Tibial nerve (tissue), 4 donors: ENCODE measurements at regions not wholly inside any gene's neighbourhood (a gene's known extent, or its start where the extent isn't known, plus 50 kb on each side); places are given as distances from the start of the nearest gene placed in this dataset.
"Not testable (repeated sequence)": the region's sequence is repeated elsewhere in the genome, so short reads cannot be mapped to it uniquely, and the experiment has no call there.

ENCODE experiments used
- EP300 ChIP-seq, 2 donors: sonication (generic); formaldehyde crosslinking; IDR thresholded peaks; one replicate each; pipeline ENCODE4 v1.6.1; 2017; ENCODE audit warnings: antibody characterized with exemption in 2 of 2, mild to moderate bottlenecking in 1 of 2
- POLR2A ChIP-seq, 2 donors: fragments of 450-650 bp; IDR thresholded peaks; one replicate each; pipeline ENCODE4 v1.6.1; 2017; ENCODE audit warnings: antibody characterized with exemption in 2 of 2, mild to moderate bottlenecking in 2 of 2, moderate library complexity in 2 of 2
- TF ChIP-seq, protein P1 (sequence below), 5 experiments: fragments of 200-600 bp in 3 of 5; fragments of 450-650 bp in 2 of 5; sonication (generic) in 3 of 5; IDR thresholded peaks; one replicate each; pipeline ENCODE4 v1.5.1; 2016 to 2019; ENCODE audit warnings: antibody characterized with exemption in 5 of 5, mild to moderate bottlenecking in 3 of 5, moderate library complexity in 2 of 5

DNA sequence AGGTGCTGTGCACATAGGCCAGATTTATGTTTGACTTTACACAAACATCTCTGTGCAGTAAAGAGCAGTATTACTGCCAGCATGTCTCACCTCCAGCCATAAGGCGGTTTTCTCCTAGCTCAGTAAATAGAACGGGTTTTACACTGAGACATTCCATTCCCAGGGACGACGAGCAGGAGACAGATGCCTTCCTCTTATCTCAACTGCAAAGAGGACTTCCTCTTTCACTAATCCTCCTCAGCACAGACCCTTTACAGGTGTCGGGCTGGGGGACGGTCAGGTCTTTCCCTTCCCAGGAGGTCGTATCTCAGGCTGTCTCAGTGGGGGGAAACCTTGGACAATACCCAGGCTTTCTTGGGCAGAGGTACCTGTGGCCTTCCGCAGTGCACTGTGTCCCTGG is 309.8 kb downstream of the MAGEB5 start:
- TF ChIP-seq, protein P1, sequence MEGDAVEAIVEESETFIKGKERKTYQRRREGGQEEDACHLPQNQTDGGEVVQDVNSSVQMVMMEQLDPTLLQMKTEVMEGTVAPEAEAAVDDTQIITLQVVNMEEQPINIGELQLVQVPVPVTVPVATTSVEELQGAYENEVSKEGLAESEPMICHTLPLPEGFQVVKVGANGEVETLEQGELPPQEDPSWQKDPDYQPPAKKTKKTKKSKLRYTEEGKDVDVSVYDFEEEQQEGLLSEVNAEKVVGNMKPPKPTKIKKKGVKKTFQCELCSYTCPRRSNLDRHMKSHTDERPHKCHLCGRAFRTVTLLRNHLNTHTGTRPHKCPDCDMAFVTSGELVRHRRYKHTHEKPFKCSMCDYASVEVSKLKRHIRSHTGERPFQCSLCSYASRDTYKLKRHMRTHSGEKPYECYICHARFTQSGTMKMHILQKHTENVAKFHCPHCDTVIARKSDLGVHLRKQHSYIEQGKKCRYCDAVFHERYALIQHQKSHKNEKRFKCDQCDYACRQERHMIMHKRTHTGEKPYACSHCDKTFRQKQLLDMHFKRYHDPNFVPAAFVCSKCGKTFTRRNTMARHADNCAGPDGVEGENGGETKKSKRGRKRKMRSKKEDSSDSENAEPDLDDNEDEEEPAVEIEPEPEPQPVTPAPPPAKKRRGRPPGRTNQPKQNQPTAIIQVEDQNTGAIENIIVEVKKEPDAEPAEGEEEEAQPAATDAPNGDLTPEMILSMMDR (IDR thresholded peaks at IDR 0.05) = not testable (repeated sequence)
- TF ChIP-seq POLR2A, EP300 (IDR thresholded peaks at IDR 0.05): not testable (repeated sequence)
